Heart left ventricle (tissue), 13 donors: ENCODE measurements at regions not wholly inside any gene's neighbourhood (a gene's known extent, or its start where the extent isn't known, plus 50 kb on each side); places are given as distances from the start of the nearest gene placed in this dataset.

Experiments
- CTCF ChIP-seq, 12 donors: fragments of 200-600 bp; sonication (generic) in 4 of 12; IDR thresholded peaks; one replicate each; pipeline versions ENCODE4 v1.5.0 to v1.8.0; 2018 to 2022; ENCODE audit warnings: antibody characterized with exemption in 12 of 12, mild to moderate bottlenecking in 5 of 12
- POLR2A ChIP-seq, 2 donors: fragments of 450-650 bp; IDR thresholded peaks; one replicate each; pipeline ENCODE4 v1.6.1; 2017; ENCODE audit warnings: antibody characterized with exemption in 2 of 2, mild to moderate bottlenecking in 2 of 2, moderate library complexity in 2 of 2
- donor health status: ischemic (EF 13 %, LVEDD 7.1; RV severe dilation, severe dysfunction).
- donor health status: DM: no; HTN: yes; CAD: no.
- donor health status: DM: no; HTN: no; CAD: no.
- donor health status: ischemic (EF 25% LVEDD 6.9; RV normal size, moderate dysfunction).
- donor health status: ischemic (EF 25% LVEDD 5.7; RV mildly dilated, moderate dysfunction).
- donor health status: ischemic (EF 35%, LVEDD 5.7; RV mildly dilated, moderate dysfunction).
- donor health status: nonischemic (EF 11% LVEDD 7.7; RV severe dilation, severe dysfunction).
- donor health status: DM: yes; HTN: yes; CAD: no.
- donor health status: PGD.
- donor health status: ischemic (EF 29% LVEDD 5.4; RV normal size, mild dysfunction).
- donor health status: nonischemic (EF 23%, LVEDD 6.1; RV moderate dilation, normal function).

- TF ChIP-seq POLR2A (IDR thresholded peaks at IDR 0.05) (no peak), CTCF (IDR thresholded peaks at IDR 0.05) (no peak)
Measured at GRCh38 chr3:51605938-51606337, 65.1 kb upstream of the TEX264 start.
